HG02938 (cell line): ENCODE measurements at regions not wholly inside any gene's neighbourhood (a gene's known extent, or its start where the extent isn't known, plus 50 kb on each side); places are given as distances from the start of the nearest gene placed in this dataset.
"Not testable (repeated sequence)": the region's sequence is repeated elsewhere in the genome, so short reads cannot be mapped to it uniquely, and the experiment has no call there.

Experiments
- ATAC-seq: cut with Tn5 transposase; IDR thresholded peaks from one replicate; pipeline ENCODE4 v1.9.1; 2021; ENCODE audit warnings: mild to moderate bottlenecking, moderate library complexity; ENCODE audit not compliant: unreplicated experiment

GRCh38 chr6:9851006-9851405 is 563.9 kb downstream of the TFAP2A start:
- ATAC-seq: no peak

DNA sequence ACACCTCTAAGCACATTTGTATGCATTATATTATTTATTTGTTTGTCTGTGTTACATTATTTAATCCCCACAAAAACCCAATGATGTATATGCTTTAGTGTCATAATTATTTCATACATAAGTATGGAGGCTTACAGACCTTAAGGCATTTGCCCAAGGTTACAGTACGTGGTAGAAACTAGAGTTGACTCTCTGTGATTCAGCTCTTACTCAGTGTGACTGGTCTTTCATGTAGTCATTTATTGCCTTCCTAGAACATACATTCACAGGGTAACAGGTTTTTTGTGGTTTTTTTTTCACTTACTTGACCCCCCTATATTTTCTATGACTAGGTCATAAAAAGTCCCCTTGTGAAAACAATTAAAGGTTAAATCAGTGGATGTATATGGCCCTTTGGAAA is 566.8 kb downstream of the TFAP2A start:
- no peak for ATAC-seq

DNA sequence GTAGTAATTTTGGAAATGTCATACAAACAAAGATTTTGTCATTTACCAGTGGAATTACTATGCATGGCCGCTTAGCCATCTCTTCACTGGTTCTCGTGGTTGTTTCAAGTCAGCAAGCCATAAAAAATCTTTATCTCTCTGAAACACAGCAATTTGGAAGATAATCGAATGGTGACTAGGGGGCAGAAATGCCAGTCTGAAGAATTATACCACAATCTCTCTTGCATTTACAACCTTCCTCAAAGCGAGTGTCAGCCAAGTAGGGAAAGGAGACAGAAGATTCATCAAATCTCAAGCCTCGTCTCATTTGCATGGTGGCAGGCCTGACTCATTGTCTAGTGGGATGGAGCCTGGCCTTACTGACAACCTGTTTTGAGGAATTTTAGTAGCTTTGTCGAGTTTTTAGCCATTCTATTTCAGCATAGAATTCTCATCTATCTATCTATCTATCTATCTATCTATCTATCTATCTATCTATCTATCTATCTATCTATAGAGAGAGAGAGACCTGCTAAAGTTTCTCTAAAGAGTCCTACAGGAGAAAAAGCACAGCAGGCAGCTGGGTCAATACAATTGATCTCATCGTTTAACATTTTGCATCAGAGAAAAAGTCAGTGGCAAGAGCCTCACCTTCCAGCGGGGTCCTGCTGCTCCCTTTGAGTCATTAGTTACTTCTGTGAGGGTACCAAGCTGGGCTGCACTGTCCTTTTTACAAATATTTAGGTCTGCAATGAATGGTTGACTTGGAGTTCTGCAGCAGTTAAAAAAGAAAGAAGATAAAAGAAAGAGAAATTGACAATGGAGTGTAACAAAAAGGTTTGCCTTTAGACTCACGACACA is 572.8 kb downstream of the TFAP2A start:
- no peak for ATAC-seq

- no peak for ATAC-seq
These were observed 580.6 kb downstream of the TFAP2A start for GRCh38 chr6:9834233-9834632.

DNA sequence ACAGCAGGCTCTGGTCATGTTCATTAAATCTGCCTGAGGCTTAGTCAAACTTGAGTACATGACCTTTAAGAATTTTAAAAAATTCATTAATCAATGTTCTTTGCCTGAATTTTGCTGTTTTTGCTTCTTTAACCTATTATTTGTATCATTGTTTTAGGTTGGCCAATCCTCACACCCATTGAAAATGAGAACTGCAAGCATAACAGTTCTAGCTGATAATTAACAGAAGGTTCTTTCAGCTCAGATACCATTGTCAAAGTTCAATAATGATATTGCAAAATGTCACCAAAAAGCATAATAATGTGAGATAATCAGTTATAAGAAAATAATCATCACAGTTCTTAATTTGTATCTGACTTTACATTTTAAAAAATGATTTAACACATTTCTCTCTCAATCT is 583.1 kb downstream of the TFAP2A start:
- no peak for ATAC-seq

GRCh38 chr6:9830808-9831207 is 584.1 kb downstream of the TFAP2A start:
- ATAC-seq: no peak

GRCh38 chr6:9825526-9825925 is 589.3 kb downstream of the TFAP2A start:
- ATAC-seq: no peak

DNA sequence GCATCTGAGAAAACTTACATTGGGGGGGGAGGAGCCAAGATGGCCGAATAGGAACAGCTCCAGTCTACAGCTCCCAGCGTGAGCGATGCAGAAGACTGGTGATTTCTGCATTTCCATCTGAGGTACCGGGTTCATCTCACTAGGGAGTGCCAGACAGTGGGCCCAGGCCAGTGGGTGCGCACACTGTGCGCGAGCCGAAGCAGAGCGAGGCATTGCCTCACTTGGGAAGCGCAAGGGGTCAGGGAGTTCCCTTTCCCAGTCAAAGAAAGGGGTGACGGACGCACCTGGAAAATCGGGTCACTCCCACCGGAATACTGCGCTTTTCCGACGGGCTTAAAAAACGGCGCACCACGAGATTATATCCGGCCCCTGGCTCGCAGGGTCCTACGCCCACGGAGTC is 604.1 kb downstream of the TFAP2A start:
- ATAC-seq: not testable (repeated sequence)

DNA sequence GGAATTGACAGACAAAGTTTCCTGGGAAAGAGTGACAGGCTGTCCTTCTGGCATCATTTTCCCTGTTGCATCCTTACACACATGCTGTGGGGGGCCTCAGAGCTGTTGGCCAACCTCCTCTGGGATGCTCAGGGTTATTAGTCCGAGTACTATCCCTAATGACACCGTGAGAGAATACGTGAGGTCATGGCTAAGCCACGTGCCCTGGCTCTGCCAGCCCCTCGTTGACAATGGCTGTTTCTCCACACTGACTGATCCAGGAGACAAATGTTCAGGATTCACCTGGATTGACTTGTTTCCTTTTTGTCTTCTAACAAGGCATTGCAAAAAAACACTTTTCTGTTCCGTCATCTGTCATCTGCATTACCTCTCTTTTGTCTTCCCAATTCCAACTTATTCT is 604.6 kb downstream of the TFAP2A start:
- ATAC-seq: no peak

DNA sequence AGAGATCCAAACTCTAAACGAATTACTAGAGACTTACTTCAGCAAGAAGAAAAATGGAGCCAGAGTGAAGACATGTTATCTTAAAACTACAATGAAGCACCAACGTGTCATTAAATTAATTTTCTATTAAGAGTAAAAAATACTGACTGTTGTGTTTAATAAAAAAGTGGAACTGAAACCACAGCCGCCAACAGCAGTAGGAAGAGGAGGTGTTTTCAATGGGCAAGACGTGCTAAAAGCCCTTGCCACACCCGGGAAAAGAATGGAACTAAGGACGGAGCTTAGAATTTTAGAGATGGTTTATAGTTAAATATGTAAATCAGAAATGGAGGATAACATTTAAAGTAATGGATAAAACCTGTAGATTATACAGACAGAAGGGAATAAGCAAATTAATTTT is 608.7 kb downstream of the TFAP2A start:
- ATAC-seq: no peak

- ATAC-seq: no peak
These were observed 613.6 kb downstream of the TFAP2A start for GRCh38 chr6:9801249-9801754.

DNA sequence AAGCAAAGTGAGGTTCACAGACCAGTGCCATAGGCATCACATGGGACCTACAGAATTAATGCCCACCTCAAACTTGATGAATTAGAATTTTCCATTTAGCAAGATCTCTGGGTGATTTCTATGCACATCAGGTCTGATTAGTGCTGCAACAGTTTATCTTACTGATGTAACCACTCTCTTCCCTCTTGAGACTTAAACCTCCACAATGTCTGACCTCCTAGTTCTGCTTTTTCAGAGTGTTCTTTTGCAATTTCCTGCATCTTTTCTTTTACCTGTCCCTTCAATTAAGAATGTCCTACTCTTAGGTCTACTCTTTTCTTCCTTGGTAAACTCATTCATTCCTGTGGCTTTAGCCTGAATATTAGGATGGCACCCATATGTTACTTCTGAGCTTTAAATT is 615.3 kb downstream of the TFAP2A start:
- ATAC-seq: no peak

- ATAC-seq: no peak
These were observed 618.0 kb downstream of the TFAP2A start for GRCh38 chr6:9796827-9797226.

- no peak for ATAC-seq
These were observed 619.0 kb downstream of the TFAP2A start for GRCh38 chr6:9795880-9796279.

DNA sequence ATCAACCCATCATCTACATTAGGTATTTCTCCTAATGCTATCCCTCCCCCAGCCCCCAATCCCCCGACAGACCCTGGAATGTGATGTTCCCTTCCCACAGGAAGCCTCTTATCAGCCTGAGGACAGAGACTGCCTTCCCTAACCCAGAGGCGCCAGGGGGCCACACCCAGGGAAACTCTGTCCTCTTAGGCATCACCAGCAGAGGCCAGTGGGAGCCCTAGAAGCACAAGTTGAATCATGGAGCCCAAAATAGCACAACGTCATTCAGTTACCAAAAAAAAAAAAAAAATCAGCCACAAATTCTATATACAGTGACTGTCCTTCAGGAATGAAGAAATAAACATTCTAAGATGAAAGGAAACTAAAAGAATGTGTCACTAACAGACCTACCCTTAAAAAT is 625.7 kb downstream of the TFAP2A start:
- ATAC-seq: no peak

- no peak for ATAC-seq
These were observed 630.1 kb downstream of the TFAP2A start for GRCh38 chr6:9784786-9785185.

DNA sequence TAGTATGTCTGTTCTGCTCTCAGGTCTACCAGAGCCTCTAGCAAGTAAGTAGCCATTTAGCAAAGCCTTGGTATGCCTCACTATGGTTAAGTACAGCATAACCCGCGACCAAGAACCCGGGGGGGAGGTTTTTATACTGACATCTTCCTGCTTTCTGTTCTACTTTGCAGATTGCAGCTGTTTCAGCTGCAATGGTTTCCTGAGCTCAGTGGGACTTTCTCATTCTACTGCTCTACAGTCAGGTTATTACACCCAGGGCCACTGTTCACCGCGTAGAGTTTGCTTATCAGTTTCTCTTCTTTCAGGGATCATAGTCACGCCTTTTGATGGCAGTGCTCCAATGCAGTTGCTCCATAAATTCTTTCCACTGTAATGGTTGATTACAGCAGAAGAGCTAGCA is 631.3 kb downstream of the TFAP2A start:
- no peak for ATAC-seq

GRCh38 chr6:9766240-9766915 is 648.5 kb downstream of the TFAP2A start:
- ATAC-seq: peak; percentile 49

DNA sequence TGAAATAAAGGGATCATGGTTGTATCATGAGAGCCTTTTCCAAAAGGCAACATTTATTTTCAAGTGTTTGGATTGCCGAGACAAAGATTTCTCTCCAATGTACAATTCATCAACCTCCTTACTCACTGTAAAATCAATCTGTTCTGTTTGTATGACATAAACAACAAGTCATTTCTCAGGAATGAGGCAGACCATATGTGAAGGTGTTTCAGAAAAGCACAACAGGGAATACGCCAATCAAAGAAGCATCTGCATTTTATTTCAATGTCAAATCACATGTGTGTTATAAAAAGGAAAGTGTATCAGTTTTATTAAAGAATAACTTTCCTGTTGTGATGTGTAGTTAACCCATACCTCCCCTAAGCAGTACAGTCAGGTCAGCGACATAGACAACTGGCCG is 653.7 kb downstream of the TFAP2A start:
- no peak for ATAC-seq

DNA sequence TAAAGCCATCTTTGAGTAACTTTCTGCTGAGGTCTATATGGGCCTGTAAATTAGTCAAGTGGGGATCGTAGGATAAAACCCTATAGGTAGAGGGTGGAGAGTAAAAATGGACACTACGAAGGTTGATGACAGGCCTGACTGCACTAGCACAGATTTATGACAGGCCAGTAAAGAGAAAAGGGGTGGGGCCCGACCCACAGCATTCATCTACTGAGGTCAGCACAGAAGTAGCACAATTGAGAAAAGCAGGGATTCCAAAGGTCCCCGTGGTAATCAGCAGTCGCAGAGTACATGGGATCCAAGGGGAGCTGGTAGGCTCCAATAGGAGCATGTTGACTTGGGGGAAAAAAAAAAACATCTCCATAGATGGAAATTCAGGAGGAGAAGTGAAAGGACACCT is 660.4 kb downstream of the TFAP2A start:
- ATAC-seq: no peak

DNA sequence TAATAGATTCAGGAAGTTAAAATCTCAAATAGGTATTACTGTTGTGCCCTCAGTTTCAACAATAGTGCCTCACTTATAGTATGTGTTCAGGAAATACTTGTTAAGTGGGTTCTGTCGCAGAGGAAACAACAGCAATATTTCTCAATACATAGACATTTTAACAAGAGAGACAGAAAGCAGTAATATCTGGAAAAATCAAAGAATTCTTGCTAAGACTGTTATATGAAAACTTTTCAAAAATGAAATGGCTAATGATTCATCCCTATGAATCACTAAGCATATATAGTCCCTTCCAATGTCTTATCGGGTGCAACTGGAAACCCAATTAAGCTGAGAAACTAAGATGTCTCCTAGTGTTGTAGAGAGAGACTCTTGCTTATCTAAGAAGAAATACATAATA is 668.9 kb downstream of the TFAP2A start:
- ATAC-seq: no peak

DNA sequence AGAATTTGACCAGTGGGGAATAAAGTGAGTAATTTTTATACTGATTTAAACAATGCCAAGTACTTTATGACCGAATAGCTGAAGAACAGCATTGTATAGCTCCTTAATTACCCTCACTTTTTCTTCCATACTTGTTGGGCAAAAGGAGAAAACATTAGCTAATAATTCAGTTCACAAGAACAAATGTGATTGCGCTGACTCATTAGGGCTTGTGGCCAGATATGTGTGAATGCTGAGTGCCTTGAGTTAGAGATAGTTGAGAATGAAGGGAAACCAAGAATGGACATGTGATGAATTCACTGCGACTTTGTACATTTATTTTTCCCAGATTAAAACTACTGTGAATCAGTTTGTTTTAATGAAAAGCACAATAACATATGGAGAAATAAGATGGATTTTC is 669.4 kb downstream of the TFAP2A start:
- no peak for ATAC-seq
